ENCODE measurements at regions not wholly inside any gene's neighbourhood (a gene's known extent, or its start where the extent isn't known, plus 50 kb on each side); places are given as distances from the start of the nearest gene placed in this dataset.
"Not testable (repeated sequence)": the region's sequence is repeated elsewhere in the genome, so short reads cannot be mapped to it uniquely, and the experiment has no call there.

DNA sequence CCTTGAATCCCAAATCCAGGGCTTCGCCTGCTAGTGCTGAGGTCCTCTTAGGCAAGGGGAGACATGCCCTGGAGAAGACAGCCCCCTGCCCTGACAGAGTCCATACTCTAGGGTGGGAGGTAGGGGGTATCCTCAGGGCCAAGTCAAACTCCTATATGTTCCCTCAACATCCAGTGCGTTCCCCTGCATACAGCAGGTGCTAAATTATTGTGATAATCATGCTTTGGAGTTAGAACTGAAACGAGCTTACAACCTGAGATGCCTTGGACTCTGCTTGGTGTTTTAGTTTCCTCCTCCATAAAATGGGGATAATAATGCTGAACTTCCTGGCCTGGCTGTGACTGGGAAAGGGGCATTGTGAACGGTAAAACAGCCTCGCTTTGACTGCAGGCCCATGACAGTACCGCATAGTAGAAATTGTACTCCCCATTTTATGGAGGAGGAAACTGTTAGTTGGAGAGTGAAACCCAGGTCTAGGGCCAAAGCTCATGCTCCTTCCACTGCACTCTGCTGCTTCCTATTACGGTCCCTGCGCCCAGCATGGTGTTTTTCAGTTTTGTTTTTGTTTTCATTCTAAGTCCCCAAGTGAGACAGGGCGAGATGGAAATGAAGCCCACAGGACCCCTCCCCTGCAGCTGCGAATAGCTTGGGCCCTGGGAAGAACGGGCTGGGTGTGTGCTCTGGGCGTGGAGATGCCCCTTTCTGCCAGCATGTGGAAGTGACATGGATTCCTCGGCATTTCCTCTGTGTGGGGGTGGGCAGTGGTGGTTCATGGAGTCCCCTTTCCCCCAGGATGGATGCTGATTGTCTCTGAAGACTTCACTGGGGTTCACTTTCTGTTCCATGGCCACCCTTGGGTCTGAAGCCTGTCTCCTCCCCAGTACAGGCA, 162.5 kb downstream of the VEGFA start:
- DNase-seq: no peak

DNA sequence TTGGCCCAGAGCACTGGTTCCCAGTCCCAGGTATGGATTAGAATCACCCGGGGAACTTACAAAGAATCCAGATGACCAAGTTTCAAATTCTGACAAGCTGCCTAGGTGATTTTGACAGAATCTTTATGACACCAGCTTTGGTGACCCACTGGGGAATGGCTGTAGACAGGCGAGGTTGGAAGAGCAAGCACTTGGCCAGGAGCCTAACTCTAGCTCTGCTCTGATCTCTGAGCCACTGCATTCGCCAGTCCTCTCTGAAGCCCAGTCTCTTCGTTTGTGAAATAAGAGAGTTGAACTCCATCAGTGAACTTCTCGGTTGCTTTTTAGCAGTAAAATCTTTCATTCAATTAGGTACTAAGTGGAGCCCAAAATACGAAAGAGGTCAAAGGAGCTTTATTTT, 161.2 kb downstream of the VEGFA start:
- DNase-seq: no peak

DNA sequence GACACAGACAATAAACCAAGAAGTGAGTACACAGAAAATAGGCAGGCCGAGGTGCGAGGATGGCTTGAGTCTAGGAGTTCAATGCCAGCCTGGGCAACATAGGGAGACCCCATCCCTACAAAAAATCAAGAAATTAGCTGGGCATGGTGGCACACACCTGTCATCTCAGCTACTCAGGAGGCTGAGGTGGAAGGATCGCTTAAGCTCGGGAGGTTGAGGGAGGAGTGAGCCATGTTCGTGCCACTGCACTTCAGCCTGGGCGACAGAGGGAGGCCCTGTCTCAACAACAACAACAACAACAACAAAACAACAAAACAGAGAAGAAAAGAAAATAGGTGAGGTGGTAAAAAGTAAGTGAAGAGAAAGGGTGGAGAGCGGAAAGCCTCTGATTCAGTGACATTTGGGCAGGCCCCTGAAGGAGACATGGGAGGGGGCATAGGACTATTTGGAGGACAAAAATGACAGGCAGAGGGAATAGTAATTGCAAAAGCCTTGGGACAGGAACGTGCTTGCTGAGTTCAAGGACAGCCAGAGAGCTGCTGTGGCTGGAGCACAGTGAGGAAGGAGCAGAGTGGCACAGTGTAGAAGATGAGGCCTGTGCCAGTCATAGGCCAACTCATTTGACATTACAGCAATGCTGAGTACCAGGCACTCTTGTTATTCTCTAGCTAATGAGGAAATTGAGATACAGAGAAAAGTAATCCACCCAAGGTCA, 160.6 kb downstream of the VEGFA start:
- no peak for DNase-seq

DNA sequence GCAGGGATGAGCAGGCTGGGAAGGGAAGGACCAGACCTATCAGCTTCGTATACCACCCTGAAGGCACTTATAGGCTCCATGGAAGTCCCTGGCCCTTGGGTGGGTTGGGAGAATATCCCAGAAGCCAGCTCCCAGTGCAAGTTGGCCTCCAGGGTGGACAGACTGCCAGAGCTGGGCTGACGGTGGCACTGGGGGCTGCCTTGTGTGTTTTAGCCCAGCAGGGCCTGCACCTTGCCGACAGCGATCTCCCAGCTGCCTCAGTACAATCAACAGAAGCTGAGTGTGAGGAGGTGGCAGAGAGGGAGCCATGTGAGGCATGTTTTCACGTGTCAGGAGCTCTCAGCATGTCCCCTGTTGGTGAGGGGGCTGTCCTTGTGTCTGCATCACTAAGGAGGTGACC, 159.5 kb downstream of the VEGFA start:
- no peak for DNase-seq

DNA sequence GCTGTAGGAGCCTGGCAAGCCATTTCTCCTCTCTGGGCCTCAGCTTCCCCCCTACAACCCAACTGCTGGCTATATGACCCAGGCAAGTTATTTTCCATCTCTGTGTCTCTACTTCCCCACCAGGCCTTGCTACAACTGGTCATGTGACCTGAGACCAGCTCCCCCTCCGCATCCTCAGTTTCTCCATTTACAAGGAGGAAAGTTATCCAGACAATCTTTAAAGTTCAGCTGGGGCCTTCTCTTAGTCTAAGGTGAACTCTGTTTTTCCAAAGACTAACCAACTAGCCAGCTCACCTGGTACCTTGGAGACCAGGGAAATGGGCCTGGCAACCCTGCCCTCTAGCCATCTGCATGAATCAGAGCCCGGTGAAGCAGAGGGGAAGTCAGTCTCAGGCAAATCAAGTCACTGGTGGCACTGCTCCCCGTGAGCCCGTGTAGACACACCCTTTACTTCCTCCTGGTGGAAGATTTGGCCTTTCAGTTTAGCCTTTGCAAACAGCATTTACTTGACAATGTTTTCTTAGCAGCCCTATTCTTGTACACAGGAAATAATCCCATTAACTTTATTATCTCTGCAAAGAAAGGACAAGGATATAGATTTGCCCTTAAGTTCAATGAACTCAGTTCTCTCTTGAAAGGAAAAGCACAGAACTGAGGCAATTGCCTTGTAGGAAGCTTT, 157.7 kb downstream of the VEGFA start:
- DNase-seq: peak in 1 of 5 experiments; percentile 9

DNA sequence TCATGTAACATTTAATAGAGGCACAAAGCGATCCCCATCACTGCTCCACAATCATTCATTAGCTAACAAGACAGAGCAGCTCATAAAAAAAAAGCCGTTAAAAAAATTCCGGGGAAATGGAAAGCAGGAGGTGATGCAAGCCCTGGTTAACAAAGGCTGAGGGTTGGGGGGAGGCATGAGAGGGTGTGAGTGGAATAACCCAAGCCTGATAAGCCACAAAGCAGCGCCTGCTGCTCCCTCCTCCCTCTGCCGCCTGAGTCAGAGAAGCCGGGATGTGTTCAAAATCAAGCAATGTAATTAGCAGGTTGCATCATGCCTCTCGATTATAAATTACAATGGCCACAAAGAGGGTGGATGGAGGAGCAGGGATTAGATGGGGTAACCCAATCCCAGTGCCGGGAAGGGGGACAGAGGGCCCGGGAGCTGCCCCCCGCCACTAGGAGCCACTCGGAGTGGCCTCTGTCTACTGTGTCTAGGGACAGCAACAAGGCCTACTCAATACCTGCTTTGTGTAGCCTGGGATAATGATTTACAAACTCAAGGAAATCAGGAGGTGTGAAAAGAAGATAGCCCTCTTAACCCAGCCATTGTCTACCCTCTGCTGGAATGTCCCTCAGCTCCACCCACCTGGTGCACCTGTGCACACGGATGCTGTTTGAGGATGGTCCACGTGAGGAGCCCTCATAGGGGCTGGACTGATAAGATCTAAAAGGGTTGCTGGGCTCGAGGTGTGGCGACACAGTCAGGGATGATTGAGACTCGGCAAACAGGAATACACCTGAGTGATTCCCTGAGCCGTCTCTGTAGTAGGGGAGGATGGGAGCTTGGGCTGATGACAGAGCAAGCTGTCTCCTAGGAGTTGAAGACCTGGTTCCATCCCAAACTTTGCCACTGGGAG, 156.9 kb downstream of the VEGFA start:
- DNase-seq: no peak

DNA sequence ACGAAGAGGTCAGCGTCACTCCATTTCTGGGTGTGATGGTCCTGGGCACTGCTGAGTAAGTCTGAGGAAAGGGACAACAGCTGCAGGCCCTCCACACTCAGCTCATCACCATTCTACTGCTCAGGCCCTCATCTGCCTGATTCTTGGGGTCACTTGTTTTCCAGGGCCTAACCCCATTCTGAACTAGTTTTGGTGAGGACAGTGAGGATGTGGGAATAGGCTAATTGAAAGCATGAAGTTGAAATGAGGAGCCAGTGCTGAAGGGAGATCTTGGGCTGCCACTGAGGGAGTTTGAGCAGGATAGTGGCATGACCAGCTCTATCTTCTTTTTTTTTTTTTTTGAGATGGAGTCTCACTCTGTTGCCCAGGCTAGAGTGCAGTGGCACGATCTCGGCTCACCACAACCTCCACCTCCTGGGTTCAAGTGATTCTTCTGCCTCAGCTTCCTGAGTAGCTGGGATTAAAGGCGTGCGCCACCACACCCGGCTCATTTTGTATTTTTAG, 155.7 kb downstream of the VEGFA start:
- DNase-seq: not testable (repeated sequence)

DNA sequence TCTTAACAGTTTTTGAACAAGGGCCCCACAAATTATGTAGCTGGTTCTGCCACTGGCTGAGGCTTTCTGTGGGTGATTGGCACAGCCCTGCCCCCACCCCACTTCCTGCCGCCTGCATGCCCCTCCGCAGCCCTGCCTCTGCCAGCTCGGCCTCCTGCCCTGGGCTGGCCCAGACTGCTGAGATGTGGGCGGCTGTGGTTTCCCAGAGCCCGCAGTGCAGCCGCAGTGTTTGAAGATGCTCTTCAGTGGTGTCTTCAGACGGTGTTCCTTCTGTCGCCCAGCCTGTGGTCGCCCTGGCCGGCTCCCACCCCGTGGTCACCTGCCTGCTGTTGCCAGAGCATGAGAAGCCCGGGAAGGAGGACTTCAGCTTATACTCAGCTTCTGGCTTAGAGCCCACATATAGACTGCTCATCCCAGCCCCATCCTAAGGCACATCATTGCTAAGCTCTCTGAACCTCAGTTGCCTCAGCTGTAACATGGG, 154.3 kb downstream of the VEGFA start:
- DNase-seq: peak in 4 of 5 experiments; percentile 9 to 87 (median 32)

DNA sequence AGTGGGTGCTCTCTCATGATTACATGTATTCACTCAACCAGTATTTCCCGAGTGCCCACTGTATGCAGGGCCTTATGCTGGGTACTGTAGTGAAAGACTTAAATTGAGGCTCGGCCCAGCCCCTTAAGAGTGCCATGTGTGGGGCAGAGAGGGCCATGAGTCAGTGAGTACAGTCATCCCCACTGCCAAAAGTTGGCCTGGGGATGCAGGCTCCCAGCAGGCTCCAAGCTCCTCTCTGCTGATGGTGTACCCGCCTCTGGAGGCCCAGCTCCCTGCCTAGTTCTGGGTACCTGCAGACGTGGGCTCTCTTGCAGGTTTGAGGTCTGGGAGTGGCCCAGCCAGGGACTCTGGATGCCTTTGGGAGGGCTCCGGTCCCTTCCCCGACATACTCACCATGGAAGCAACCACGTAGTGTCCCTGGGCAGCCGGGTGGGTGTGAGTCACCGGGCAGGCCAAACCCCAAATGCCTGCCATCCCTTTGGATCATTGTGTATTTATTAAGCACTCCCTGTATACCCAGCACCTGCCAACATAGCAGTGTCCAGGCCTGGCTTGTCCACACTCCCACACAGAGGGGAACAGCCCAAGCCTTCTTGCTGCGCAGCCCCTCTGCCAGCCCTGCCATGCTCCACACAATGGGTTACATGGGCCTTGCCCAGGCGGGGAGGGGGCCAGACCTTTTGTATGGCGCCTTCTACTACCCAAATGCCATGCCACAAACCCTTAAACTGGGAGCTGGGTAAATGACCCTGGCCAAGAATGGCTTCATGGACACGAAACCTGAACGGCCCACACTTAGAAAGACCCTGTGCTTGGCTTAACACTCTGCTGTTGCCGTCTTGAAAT, 153.6 kb downstream of the VEGFA start:
- no peak for DNase-seq

DNA sequence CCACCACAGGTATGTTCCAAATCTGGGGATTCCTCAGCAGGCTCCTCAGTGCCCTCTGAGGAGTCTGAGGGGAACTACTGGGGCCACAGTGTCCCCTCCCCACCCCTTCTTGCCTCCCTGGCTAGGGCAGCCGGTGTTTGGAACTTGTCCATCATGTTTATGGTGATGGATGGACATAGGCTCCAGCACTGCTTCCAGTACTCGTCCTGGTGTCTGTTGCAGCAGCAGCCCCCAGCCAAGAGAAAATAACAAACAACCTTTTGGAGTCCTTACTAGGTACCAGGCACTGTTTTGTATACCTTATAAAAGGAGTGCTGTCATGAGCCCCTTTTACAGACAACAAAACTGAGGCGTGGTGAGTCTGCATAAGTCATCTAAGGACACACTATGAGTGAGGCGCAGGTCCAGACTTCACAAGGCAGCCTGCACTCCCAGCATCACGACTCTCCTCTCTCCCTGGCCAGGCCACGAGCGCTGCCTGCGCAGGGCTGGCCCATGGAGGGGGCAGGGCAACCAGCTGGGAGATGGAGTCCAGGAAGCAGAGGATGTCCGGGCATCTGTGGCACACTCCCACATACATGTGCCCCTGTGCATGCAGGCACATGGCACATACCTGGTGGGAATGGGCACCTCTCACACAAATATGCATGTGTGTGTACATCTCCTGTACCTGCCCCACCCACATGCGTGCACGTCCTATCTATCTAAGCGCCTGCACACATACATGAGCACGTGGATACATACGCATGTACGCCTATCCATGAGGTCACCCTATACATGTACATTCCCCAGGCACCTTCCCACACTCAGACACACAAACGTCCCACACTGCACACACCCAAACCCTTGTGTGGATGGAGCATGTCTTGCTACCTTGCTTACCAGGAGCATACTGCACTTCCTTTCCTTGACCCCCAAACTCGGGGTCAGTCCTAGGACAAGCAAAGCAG, 152.7 kb downstream of the VEGFA start:
- DNase-seq: no peak

DNA sequence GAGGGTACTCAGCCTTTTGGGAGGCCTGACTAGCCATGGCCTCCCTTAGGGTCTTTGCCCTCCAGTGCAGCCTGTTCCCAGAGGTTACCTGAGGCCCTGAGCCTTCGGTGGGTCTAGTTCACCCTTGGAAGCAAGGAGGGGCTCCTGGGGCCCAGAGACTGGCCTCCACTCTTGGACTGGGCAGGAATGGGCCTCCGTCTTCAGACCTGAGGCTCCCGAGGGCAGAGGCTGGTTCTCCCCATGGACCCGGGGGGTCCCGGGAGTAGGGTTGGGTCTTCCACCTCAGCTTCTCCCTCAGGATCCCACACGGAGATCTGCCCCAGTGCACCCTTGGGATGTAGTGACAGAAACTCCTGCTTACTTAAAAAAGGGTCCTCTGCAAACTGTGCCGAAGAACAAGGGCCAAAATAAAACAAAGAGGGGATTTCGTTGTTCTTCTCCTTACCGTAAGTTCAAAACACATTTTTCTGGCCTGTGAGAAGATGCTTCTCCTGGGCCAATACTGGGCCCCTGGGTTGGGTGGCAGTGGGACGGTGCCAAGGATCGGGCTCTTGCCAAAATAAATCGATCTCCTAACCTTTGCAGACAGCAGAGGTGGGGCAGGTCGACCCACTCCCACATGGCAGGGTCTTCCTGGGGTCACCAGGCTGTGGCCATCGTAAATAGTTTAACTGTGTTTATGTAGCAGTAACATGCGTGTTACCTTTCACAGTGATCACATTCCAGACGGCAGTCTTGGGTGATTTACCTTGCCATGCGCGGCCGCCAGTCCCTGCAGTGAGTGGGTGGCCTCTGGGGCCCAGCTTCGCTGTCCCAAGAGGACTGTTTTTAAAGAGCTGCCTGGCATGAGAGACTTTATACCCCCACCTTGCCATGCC, 151.8 kb downstream of the VEGFA start:
- no peak for DNase-seq

DNA sequence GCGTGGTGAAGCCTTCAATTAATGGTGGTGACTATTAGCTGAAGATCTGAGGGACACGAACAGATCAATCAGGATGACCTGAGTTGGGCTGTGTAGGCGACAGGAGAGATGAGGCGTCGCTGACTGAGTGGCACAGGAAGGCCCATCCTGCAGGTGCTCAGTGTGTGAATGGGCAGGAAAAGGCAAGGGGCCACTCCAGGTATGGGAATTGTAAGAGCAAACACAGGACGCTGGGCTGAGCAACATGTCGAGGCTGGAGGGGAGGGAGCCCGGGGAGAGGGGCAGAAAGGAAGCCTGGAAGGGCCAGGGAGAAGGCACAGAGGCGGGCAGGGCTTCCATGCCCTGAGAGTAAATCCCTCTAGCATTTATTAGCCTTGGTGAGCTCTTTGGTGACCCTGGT, 151.0 kb downstream of the VEGFA start:
- DNase-seq: no peak

DNA sequence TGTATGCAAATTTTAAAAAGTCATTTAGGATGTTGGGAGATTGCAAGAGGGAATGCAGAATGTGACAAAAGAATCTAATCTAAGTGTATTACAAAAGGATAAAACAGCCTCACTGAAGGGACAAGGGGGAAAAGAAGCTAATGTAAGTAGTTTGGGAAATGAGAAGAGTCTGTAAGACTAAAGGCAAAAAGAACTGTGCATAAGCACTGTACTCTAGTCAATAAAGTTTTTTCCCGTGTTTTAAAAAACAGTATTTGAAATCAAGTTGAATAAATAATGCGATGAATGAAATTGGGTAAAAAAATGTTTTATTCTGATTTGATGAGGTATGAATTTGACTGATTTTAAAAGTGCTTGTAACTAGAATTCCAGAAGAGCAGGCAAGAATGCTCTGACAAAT, 149.8 kb downstream of the VEGFA start:
- DNase-seq: no peak

DNA sequence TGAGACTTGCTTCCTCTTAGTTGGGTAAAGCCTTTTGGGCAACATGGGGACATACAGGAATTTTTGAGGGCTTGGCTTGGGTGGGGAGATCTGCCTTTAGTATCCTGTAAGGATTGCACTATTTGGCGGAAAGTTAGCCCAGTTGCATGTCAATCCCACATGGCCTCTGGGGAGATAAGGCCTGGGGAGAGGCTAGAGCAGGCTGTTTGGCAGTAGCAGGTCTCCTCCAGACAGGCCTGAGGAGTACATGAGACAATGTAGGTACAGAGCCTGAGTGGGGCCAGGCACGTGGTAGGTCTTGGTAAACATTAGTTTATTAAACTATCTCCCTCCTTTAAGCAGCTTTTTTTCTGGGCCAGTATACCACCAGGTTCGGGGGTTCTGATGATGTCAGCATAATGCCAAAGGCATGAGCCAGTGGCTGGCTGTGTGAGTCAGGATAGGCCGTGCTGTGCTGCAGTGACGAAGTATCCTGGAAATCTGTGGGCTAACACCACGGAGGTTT, 147.9 kb downstream of the VEGFA start:
- DNase-seq: no peak

DNA sequence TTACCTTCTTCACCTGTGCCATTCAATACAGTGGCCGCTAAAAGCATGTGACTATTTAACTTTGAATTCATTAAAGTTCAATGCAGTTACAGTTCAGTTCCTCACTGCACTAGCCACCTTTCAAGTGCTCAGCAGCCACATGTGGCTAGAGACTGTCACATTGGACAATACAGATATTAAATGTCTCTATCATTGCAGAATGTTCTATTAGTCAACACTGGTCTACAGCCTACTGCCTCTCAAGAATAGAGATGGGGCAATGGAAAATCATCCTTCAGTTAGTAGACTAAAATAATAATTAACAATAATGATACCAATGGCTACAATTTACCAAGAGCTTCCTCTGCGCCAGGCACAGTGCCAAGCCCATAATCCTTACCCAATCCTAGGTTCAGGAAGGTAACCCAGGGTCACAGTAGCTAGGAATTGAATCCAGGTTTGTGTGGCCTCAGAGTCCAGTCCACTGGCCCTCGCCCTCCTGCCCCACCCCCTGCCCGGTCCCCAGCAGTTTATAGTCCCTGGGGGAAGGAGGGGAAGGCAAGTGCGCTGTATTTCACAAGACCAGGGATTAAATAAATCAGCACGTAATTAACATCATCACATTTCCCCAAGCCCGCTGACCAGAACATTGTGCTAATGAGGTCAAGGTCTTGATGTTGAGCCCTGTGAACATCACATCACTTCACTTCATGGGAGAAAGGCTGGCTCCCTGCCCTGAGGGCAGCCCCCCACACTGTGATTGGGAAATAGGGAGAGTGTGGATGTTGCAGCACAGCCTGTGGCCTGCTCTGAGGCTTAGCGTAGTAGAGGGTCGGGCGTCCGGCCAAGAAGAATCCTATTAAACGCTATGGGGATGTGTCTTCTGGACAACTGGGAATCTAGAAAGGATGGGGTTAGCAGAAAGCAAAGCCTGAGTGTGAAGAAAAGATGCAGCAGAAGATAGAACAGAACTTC, 147.2 kb downstream of the VEGFA start:
- no peak for DNase-seq

DNA sequence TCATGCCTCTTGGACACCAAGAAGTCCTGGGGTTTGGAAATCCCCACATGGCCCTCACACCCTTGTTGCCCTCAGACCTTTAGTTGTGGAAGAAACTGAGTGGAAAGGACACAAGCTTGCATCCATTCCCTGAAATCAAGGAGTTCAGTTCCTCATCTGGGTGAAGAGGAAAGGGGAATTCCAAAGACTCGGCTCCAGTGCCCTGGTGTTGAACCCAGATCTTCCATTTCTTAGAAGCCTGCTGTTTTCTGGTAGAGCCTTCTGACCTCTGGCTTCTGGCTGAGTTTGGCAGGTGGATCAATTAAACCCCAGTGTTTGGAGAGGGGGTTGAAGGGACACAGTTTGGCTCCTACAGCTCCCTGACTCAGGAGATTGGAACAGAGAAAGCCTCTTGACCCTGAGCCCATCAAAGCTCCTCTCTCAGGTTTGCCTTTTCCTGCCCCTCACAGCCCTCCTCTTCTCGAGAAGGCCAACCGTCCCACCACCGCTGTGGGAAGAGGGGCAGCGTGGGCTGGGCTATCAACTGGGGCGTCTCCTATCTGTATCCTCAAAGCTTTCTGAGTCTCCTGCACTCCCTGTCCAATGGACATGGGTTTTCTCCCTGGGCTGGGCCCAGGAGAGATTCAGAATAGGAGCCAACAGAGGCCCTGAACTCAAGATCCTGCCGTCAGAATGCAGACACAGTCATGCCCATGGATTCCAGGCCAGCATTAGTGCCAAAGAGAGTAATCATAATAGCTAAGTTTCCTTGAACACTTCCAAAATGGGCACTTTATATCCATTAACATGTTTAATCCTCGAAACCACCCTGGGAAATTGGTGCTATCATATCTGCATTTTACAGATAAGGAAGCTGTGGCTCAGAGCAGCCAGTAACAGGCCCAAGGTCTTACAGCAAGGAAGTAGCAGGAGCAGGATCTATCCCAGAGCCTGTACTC, 146.2 kb downstream of the VEGFA start:
- DNase-seq: no peak
